Natural killer cell (primary cell): ENCODE measurements at regions not wholly inside any gene's neighbourhood (a gene's known extent, or its start where the extent isn't known, plus 50 kb on each side); places are given as distances from the start of the nearest gene placed in this dataset.

Experiments
- ATAC-seq, 3 donors: fragments of 150-1000 bp in 2 of 3; fragments of 200-7000 bp in 1 of 3; cut with Tn5 transposase; 1 replicate in 1 of 3; 2 replicates in 2 of 3; pipeline ENCODE4 v1.10.0; 2021; ENCODE audit warnings: mild to moderate bottlenecking in 2 of 3, moderate library complexity in 2 of 3
- DNase-seq, 2 donors: peaks; one replicate each; pipeline versions ENCODE4 v3.0.0 to v3.0.0-alpha.2; 2013 to 2021; ENCODE audit warnings: mixed read lengths in 1 of 2
- H3K27ac ChIP-seq: one replicate; pipeline ENCODE4 v1.5.1; 2013; ENCODE audit warnings: mild to moderate bottlenecking, low read length
- H3K27me3 ChIP-seq: one replicate; pipeline ENCODE4 v1.6.1; 2013; ENCODE audit warnings: low read length; ENCODE audit not compliant: control insufficient read depth, insufficient read depth
- H3K36me3 ChIP-seq: one replicate; pipeline ENCODE4 v1.6.1; 2013; ENCODE audit warnings: low read length; ENCODE audit not compliant: control insufficient read depth, insufficient read depth
- H3K4me1 ChIP-seq: one replicate; pipeline ENCODE4 v1.6.1; 2013; ENCODE audit warnings: low read length; ENCODE audit not compliant: control insufficient read depth, insufficient read depth
- H3K4me3 ChIP-seq: one replicate; pipeline ENCODE4 v1.5.1; 2013; ENCODE audit warnings: low read length
- H3K9me3 ChIP-seq: one replicate; pipeline ENCODE4 v1.6.1; 2013; ENCODE audit warnings: low read length; ENCODE audit not compliant: control insufficient read depth, insufficient read depth
- H3K27ac Mint-ChIP-seq, 2 donors: one replicate each; pipeline ENCODE4 v1.8.0; 2022; ENCODE audit warnings: mild to moderate bottlenecking in 2 of 2, mixed read lengths in 2 of 2, moderate library complexity in 1 of 2
- H3K27me3 Mint-ChIP-seq, 2 donors: one replicate each; pipeline ENCODE4 v1.8.0; 2022; ENCODE audit warnings: low read depth in 2 of 2, mixed read lengths in 2 of 2
- H3K36me3 Mint-ChIP-seq: one replicate; pipeline ENCODE4 v1.8.0; 2022; ENCODE audit warnings: mixed read lengths
- H3K4me1 Mint-ChIP-seq, 2 donors: one replicate each; pipeline ENCODE4 v1.8.0; 2022; ENCODE audit warnings: mixed read lengths in 2 of 2
- H3K4me3 Mint-ChIP-seq: one replicate; pipeline ENCODE4 v1.8.0; 2022; ENCODE audit warnings: mild to moderate bottlenecking, moderate library complexity, mixed read lengths
- H3K9me3 Mint-ChIP-seq, 2 donors: one replicate each; pipeline ENCODE4 v1.8.0; 2022; ENCODE audit warnings: mixed read lengths in 2 of 2
- CTCF ChIP-seq: fragments of 200-600 bp; IDR thresholded peaks from one replicate; pipeline ENCODE4 v1.8.0; 2022; ENCODE audit warnings: antibody characterized with exemption
- WGBS: methylation state at CpG from one replicate; pipeline ENCODE4 v1.1.7; 2013; ENCODE audit warnings: missing lambda C conversion rate; ENCODE audit not compliant: insufficient coverage; 5-methylcytosine and 5-hydroxymethylcytosine counted together
- intact Hi-C: fragments of 100-400 bp; cut with micrococcal nuclease; formaldehyde crosslinking; loops from one replicate; pipeline ENCODE4 v1.14.2; 2022

DNA sequence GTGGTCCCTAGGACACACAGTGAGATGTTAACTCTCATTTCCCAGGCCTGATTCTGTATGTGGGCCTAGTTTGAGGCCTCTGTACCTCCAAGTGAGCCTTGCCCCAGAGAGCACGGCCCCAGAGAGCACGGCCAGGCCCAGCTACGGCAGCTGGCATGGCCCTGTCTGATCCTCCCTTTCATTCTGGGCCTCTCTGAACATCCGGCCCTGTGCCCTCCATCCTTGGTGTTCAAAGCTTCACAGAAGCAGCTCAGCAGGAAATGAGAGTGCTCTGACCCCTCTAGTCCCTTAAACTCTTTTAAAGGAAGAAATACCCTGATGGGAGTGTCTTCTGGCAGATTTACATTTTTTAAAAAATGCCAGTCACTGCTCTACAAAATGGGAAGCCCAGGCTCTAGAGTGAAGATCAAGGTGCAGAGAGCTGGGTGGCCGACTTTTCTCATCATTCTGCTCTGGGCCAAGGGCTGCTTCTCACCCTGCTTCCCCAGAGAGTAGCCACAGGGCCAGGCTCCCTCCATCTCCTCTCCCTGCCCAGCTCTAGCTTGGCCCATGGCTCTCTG, 171.9 kb downstream of the RPS24 start:
- TF ChIP-seq CTCF: no peak
- no peaks in the 10 kb centered on the region for H3K9me3 ChIP-seq
- no peaks in the 10 kb centered on the region for H3K36me3 Mint-ChIP-seq
- H3K4me1 ChIP-seq: peaks cover 8% of the 10 kb centered on the region
- H3K4me3 Mint-ChIP-seq: no peak overlapping the region
- H3K4me3 ChIP-seq: no peak overlapping the region
- H3K36me3 ChIP-seq: no peaks in the 10 kb centered on the region
- ATAC-seq (no peak), DNase-seq (peak in 1 of 2 donors; percentile 9)
- H3K27ac ChIP-seq: no peak overlapping the region
- no peaks in the 10 kb centered on the region for H3K9me3 Mint-ChIP-seq
- no peaks in the 10 kb centered on the region for H3K27me3 ChIP-seq
- H3K4me1 Mint-ChIP-seq: no peaks in the 10 kb centered on the region
- intact Hi-C loops: no loop called here
- 63% methylated on average over 5 of the region's 5 CpGs for WGBS
- H3K27me3 Mint-ChIP-seq: no peaks in the 10 kb centered on the region
- peak overlapping the region in 1 of 2 donors; percentile 67 for H3K27ac Mint-ChIP-seq

DNA sequence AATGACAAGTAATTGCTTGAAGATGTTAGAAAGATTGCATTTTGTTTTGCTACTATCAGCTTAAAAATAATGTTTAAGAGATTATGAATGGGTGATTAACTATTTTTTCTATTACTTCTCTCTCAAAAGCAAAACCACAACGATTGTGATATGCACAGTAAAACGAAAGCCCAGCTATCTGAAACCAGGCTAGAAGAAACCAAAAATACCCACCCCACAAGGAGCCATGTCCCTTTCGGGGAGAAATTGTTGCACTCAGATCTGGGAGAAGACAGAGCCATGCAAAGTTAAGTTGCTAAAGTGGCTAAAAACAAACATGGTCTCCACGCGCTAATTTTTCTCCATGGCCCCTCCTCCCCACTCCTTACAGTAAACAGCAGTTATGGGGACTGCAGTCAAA, 173.6 kb downstream of the RPS24 start:
- TF ChIP-seq CTCF: no peak
- Mint-ChIP-seq H3K36me3 (no peaks in the 10 kb centered on the region), H3K27ac (no peak overlapping the region), H3K4me3 (no peak overlapping the region), H3K4me1 (no peaks in the 10 kb centered on the region), H3K9me3 (no peaks in the 10 kb centered on the region), H3K27me3 (no peaks in the 10 kb centered on the region)
- Histone ChIP-seq H3K9me3 (no peaks in the 10 kb centered on the region), H3K27ac (no peak overlapping the region), H3K4me3 (no peak overlapping the region), H3K36me3 (no peaks in the 10 kb centered on the region), H3K4me1 (peaks cover 8% of the 10 kb centered on the region), H3K27me3 (no peaks in the 10 kb centered on the region)
- WGBS: 55% methylated on average over 5 of the region's 5 CpGs
- DNase-seq: no peak
- ATAC-seq: no peak
- intact Hi-C loops: no loop called here

GRCh38 chr10:78207776-78208175, 174.1 kb downstream of the RPS24 start:
- no peak for TF ChIP-seq CTCF
- no peaks in the 10 kb centered on the region for H3K9me3 Mint-ChIP-seq
- no peak overlapping the region for H3K27ac Mint-ChIP-seq
- H3K27me3 Mint-ChIP-seq: no peaks in the 10 kb centered on the region
- H3K36me3 Mint-ChIP-seq: no peaks in the 10 kb centered on the region
- DNase-seq: no peak
- Histone ChIP-seq H3K27me3 (no peaks in the 10 kb centered on the region), H3K4me3 (no peak overlapping the region), H3K36me3 (no peaks in the 10 kb centered on the region), H3K4me1 (peaks cover 8% of the 10 kb centered on the region), H3K9me3 (no peaks in the 10 kb centered on the region), H3K27ac (no peak overlapping the region)
- no peaks in the 10 kb centered on the region for H3K4me1 Mint-ChIP-seq
- intact Hi-C loops: no loop called here
- WGBS: 69% methylated on average over 3 of the region's 4 CpGs
- no peak for ATAC-seq
- no peak overlapping the region for H3K4me3 Mint-ChIP-seq

- ATAC-seq (no peak), DNase-seq (no peak)
- Mint-ChIP-seq H3K27me3 (peaks cover 6 to 11% of the 10 kb centered on the region in 2 donors), H3K9me3 (no peaks in the 10 kb centered on the region), H3K4me3 (no peak overlapping the region), H3K36me3 (no peaks in the 10 kb centered on the region), H3K4me1 (no peaks in the 10 kb centered on the region), H3K27ac (no peak overlapping the region)
- Histone ChIP-seq H3K36me3 (no peaks in the 10 kb centered on the region), H3K9me3 (no peaks in the 10 kb centered on the region), H3K27me3 (no peaks in the 10 kb centered on the region), H3K4me1 (peaks cover 8% of the 10 kb centered on the region), H3K4me3 (no peak overlapping the region), H3K27ac (no peak overlapping the region)
- WGBS: 88% methylated on average over 3 of the region's 4 CpGs
- intact Hi-C loops: loop anchor here (5.0 kb wide), 2 partner anchors 447 to 987 kb away; no protein-coding TSS in a partner anchor
- TF ChIP-seq CTCF: no peak
Observed at GRCh38 chr10:78209970-78210369, 176.3 kb downstream of the RPS24 start.
